Smooth muscle cell (in vitro differentiated cells): ENCODE measurements at regions not wholly inside any gene's neighbourhood (a gene's known extent, or its start where the extent isn't known, plus 50 kb on each side); places are given as distances from the start of the nearest gene placed in this dataset.

Experiments used
- DNase-seq: peaks from one replicate; lab custom pipeline; 2025; ENCODE audit not compliant: unreplicated experiment; lab: John Stamatoyannopoulos, UW
- H2AFZ ChIP-seq: fragments of 200-600 bp; sonication (generic); 2 replicates; pipeline ENCODE4 v1.6.0; 2016; ENCODE audit warnings: antibody characterized with exemption, low read depth, mild to moderate bottlenecking
- H3F3A ChIP-seq: fragments of 200-600 bp; sonication (generic); 2 replicates; pipeline ENCODE4 v1.6.0; 2017; ENCODE audit warnings: antibody characterized with exemption, low read depth
- H3K27ac ChIP-seq: fragments of 200-600 bp; sonication (generic); 2 replicates; pipeline ENCODE4 v1.5.1; 2016; ENCODE audit warnings: low read depth, mild to moderate bottlenecking
- H3K27me3 ChIP-seq: fragments of 200-600 bp; sonication (generic); 2 replicates; pipeline ENCODE4 v1.6.1; 2016; ENCODE audit warnings: low read depth, mild to moderate bottlenecking
- H3K36me3 ChIP-seq: fragments of 200-600 bp; sonication (generic); 2 replicates; pipeline ENCODE4 v1.5.1; 2016; ENCODE audit warnings: low read depth
- H3K4me1 ChIP-seq: fragments of 200-600 bp; sonication (generic); 2 replicates; pipeline ENCODE4 v1.5.1; 2016; ENCODE audit warnings: low read depth
- H3K4me2 ChIP-seq: fragments of 200-600 bp; sonication (generic); 2 replicates; pipeline ENCODE4 v1.6.0; 2016; ENCODE audit warnings: mild to moderate bottlenecking
- H3K4me3 ChIP-seq: fragments of 200-600 bp; sonication (generic); 2 replicates; pipeline ENCODE4 v1.5.1; 2016; ENCODE audit warnings: mild to moderate bottlenecking
- H3K79me2 ChIP-seq: fragments of 200-600 bp; sonication (generic); 2 replicates; pipeline ENCODE4 v1.6.0; 2016; ENCODE audit warnings: low read depth, mild to moderate bottlenecking
- H3K9ac ChIP-seq: fragments of 200-600 bp; sonication (generic); 2 replicates; pipeline ENCODE4 v1.6.0; 2016; ENCODE audit warnings: low read depth
- H3K9me3 ChIP-seq: fragments of 200-600 bp; sonication (generic); replicated peaks from 2 replicates; pipeline ENCODE4 v1.5.1; 2016; ENCODE audit warnings: low read depth
- H4K20me1 ChIP-seq: fragments of 200-600 bp; sonication (generic); 2 replicates; pipeline ENCODE4 v1.6.0; 2016; ENCODE audit warnings: low read depth
- WGBS: methylation state at CpG from one replicate; pipeline ENCODE4 v1.1.7; 2016; ENCODE audit warnings: low lambda C conversion rate; 5-methylcytosine and 5-hydroxymethylcytosine counted together
- TF ChIP-seq, protein P1 (sequence below): fragments of 200-600 bp; sonication (generic); IDR thresholded peaks from 2 replicates; pipeline ENCODE4 v1.5.1; 2017; ENCODE audit warnings: borderline replicate concordance, mild to moderate bottlenecking, antibody characterized with exemption; ENCODE audit not compliant: insufficient read depth, poor library complexity, severe bottlenecking

DNA sequence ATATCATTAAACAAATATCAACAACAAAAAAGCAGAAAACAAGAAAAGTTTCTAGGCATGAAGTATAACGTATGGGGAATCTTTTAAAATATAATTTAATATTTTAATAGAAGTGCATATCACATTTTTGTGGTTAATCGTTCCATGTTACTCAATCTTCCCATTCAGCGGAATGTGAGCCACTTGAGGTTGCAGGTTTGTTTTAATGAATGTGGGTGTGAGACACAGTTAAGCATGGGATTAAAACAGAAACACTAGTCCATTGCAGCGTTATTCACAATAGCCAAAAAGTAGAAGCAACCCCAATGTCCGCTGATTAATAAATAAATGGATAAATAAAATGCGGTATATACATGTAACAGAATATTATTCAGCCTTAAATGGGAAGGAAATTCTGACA, 146.0 kb downstream of the NDFIP2 start:
- Histone ChIP-seq H3K4me3 (no peak overlapping the region), H3K27ac (no peak overlapping the region), H3K9me3 (no peaks in the 10 kb centered on the region), H3K27me3 (no peaks in the 10 kb centered on the region), H3K4me2 (no peak overlapping the region), H3F3A (no peaks in the 10 kb centered on the region), H3K79me2 (no peaks in the 10 kb centered on the region), H2AFZ (no peak overlapping the region), H3K36me3 (no peaks in the 10 kb centered on the region), H3K4me1 (no peaks in the 10 kb centered on the region), H4K20me1 (no peaks in the 10 kb centered on the region), H3K9ac (no peak overlapping the region)
- no peak for DNase-seq
- 89% methylated on average over 6 of the region's 6 CpGs for WGBS
- TF ChIP-seq, protein P1, sequence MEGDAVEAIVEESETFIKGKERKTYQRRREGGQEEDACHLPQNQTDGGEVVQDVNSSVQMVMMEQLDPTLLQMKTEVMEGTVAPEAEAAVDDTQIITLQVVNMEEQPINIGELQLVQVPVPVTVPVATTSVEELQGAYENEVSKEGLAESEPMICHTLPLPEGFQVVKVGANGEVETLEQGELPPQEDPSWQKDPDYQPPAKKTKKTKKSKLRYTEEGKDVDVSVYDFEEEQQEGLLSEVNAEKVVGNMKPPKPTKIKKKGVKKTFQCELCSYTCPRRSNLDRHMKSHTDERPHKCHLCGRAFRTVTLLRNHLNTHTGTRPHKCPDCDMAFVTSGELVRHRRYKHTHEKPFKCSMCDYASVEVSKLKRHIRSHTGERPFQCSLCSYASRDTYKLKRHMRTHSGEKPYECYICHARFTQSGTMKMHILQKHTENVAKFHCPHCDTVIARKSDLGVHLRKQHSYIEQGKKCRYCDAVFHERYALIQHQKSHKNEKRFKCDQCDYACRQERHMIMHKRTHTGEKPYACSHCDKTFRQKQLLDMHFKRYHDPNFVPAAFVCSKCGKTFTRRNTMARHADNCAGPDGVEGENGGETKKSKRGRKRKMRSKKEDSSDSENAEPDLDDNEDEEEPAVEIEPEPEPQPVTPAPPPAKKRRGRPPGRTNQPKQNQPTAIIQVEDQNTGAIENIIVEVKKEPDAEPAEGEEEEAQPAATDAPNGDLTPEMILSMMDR: no peak

DNA sequence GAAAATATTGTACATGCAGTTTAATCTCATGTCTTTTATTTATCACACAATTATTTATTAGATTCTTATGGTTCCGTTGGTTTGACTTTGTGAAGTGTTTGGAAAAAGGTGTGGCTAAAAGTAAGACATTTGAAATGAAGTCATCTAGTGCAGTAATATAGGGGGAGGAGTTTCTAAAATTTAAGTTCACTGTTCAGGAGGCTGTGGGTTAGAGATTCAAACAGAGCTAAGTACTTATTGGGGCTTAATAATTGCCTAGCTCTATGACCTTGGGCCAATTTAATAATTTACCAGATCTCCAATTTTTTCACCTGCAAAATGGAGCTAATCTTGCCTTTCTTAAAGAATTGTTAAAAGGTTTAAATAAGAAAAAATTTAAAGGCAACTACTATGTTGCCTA, 144.6 kb downstream of the NDFIP2 start:
- WGBS: 90% methylated on average over 1 of the region's 1 CpG
- H3K4me2 ChIP-seq: no peak overlapping the region
- no peaks in the 10 kb centered on the region for H3K4me1 ChIP-seq
- no peak for DNase-seq
- no peaks in the 10 kb centered on the region for H3F3A ChIP-seq
- H3K27ac ChIP-seq: no peak overlapping the region
- H3K36me3 ChIP-seq: no peaks in the 10 kb centered on the region
- H3K9me3 ChIP-seq: no peaks in the 10 kb centered on the region
- H2AFZ ChIP-seq: no peak overlapping the region
- TF ChIP-seq, protein P1: no peak
- H3K27me3 ChIP-seq: no peaks in the 10 kb centered on the region
- H4K20me1 ChIP-seq: no peaks in the 10 kb centered on the region
- H3K4me3 ChIP-seq: no peak overlapping the region
- H3K79me2 ChIP-seq: no peaks in the 10 kb centered on the region
- no peak overlapping the region for H3K9ac ChIP-seq

GRCh38 chr13:79621902-79622301, 140.9 kb downstream of the NDFIP2 start:
- Histone ChIP-seq H3K36me3 (no peaks in the 10 kb centered on the region), H3K9me3 (no peaks in the 10 kb centered on the region), H3K79me2 (no peaks in the 10 kb centered on the region), H3K4me3 (no peak overlapping the region), H2AFZ (no peak overlapping the region), H3K27ac (no peak overlapping the region), H3F3A (no peaks in the 10 kb centered on the region), H3K27me3 (no peaks in the 10 kb centered on the region), H4K20me1 (no peaks in the 10 kb centered on the region), H3K9ac (no peak overlapping the region), H3K4me1 (no peaks in the 10 kb centered on the region), H3K4me2 (no peak overlapping the region)
- TF ChIP-seq, protein P1: no peak
- WGBS: 86% methylated on average over 2 of the region's 2 CpGs
- no peak for DNase-seq

- TF ChIP-seq, protein P1: no peak
- Histone ChIP-seq H3K27me3 (no peaks in the 10 kb centered on the region), H3K4me1 (no peaks in the 10 kb centered on the region), H2AFZ (no peak overlapping the region), H3K79me2 (no peaks in the 10 kb centered on the region), H3K36me3 (no peaks in the 10 kb centered on the region), H3F3A (no peaks in the 10 kb centered on the region), H3K9me3 (no peaks in the 10 kb centered on the region), H3K9ac (no peak overlapping the region), H3K4me2 (no peak overlapping the region), H3K4me3 (no peak overlapping the region), H4K20me1 (no peaks in the 10 kb centered on the region), H3K27ac (no peak overlapping the region)
- DNase-seq: no peak
- WGBS: 100% methylated on average over 1 of the region's 1 CpG
Measured at GRCh38 chr13:79621449-79621848, 140.5 kb downstream of the NDFIP2 start.
